SK-N-SH (cell line): ENCODE measurements at regions not wholly inside any gene's neighbourhood (a gene's known extent, or its start where the extent isn't known, plus 50 kb on each side); places are given as distances from the start of the nearest gene placed in this dataset.

ENCODE experiments used
- CTCF ChIA-PET: fragments of 300-600, 350-600 bp; formaldehyde crosslinking; extraction: SDS; loops from one replicate; lab custom pipeline; 2021; lab: Yijun Ruan, JAX
- POLR2A ChIA-PET: fragments of 350-600 bp; sonication (Branson Sonifier 250); formaldehyde crosslinking; extraction: SDS; loops from one replicate; lab custom pipeline; 2020; ENCODE audit warnings: antibody characterized with exemption, inconsistent platforms; lab: Yijun Ruan, JAX
- DNase-seq: peaks from one replicate; pipeline ENCODE4 v3.0.0; 2012
- H2AFZ ChIP-seq: fragments of 200-600 bp; sonication (generic); 2 replicates; pipeline ENCODE4 v1.8.1; 2016; ENCODE audit warnings: antibody characterized with exemption, mild to moderate bottlenecking, low read depth
- H3F3A ChIP-seq: fragments of 200-600 bp; sonication (generic); replicated peaks from 2 replicates; pipeline ENCODE3; 2016; ENCODE audit warnings: antibody characterized with exemption, mild to moderate bottlenecking; ENCODE audit not compliant: insufficient read depth
- H3K27ac ChIP-seq, 2 experiments: fragments of 200-500 bp in 1 of 2; fragments of 200-600 bp in 1 of 2; sonication (Bioruptor generic) in 1 of 2; sonication (generic), shearing (Covaris generic) in 1 of 2; 2 replicates each; pipeline versions ENCODE4 v1.5.1 to v1.6.1; 2014 to 2016; ENCODE audit warnings: low read depth in 2 of 2, inconsistent platforms in 1 of 2, low read length in 1 of 2, mild to moderate bottlenecking in 1 of 2, mixed read lengths in 1 of 2
- H3K27me3 ChIP-seq: fragments of 200-600 bp; sonication (generic), shearing (Covaris generic); 2 replicates; pipeline ENCODE4 v1.6.1; 2016; ENCODE audit warnings: mixed run types; ENCODE audit not compliant: insufficient read depth
- H3K36me3 ChIP-seq, 2 experiments: fragments of 200-500 bp in 1 of 2; fragments of 200-600 bp in 1 of 2; sonication (Bioruptor generic) in 1 of 2; sonication (generic) in 1 of 2; replicated peaks in 1 of 2; 2 replicates each; pipeline versions ENCODE3 to v1.5.1; 2014 to 2016; ENCODE audit warnings: low read length in 1 of 2, mild to moderate bottlenecking in 1 of 2; ENCODE audit not compliant: insufficient read depth in 2 of 2, control insufficient read depth in 1 of 2
- H3K4me1 ChIP-seq, 2 experiments: fragments of 200-500 bp in 1 of 2; fragments of 200-600 bp in 1 of 2; sonication (Bioruptor generic) in 1 of 2; sonication (generic), shearing (Covaris generic) in 1 of 2; 2 replicates each; pipeline versions ENCODE4 v1.5.1 to v1.6.1; 2014 to 2016; ENCODE audit warnings: low read depth in 1 of 2, low read length in 1 of 2, mixed run types in 1 of 2; ENCODE audit not compliant: insufficient read depth in 2 of 2, control insufficient read depth in 1 of 2
- H3K4me2 ChIP-seq: fragments of 200-600 bp; sonication (generic), shearing (Covaris generic); 2 replicates; pipeline ENCODE4 v1.6.1; 2017; ENCODE audit warnings: mixed run types
- H3K4me3 ChIP-seq, 2 experiments: fragments of 200-500 bp in 1 of 2; fragments of 200-600 bp in 1 of 2; sonication (Bioruptor generic) in 1 of 2; sonication (generic), shearing (Covaris generic) in 1 of 2; 2 replicates each; pipeline versions ENCODE4 v1.5.1 to v1.8.1; 2014 to 2016; ENCODE audit warnings: low read depth in 2 of 2, inconsistent platforms in 1 of 2, low read length in 1 of 2, mild to moderate bottlenecking in 1 of 2, mixed read lengths in 1 of 2, moderate library complexity in 1 of 2
- H3K79me2 ChIP-seq: fragments of 200-600 bp; sonication (generic); 2 replicates; pipeline ENCODE4 v1.8.1; 2017; ENCODE audit warnings: mild to moderate bottlenecking; ENCODE audit not compliant: insufficient read depth
- H3K9ac ChIP-seq: fragments of 200-600 bp; sonication (generic); 2 replicates; pipeline ENCODE4 v1.6.1; 2017; ENCODE audit warnings: mixed run types
- H3K9me2 ChIP-seq: fragments of 200-600 bp; sonication (generic); 2 replicates; pipeline ENCODE4 v1.6.1; 2017; ENCODE audit warnings: mixed run types
- H3K9me3 ChIP-seq: fragments of 200-600 bp; sonication (generic); 2 replicates; pipeline ENCODE4 v1.6.1; 2017; ENCODE audit warnings: mixed run types, mild to moderate bottlenecking, moderate library complexity
- H4K20me1 ChIP-seq: fragments of 200-600 bp; sonication (generic); 2 replicates; pipeline ENCODE4 v1.6.1; 2017; ENCODE audit warnings: mild to moderate bottlenecking, mixed run types; ENCODE audit not compliant: insufficient read depth
- EZH2phosphoT487 ChIP-seq: fragments of 200-600 bp; sonication (generic); IDR thresholded peaks from 2 replicates; pipeline ENCODE4 v1.6.1; 2017; ENCODE audit warnings: low read depth, mixed run types, mild to moderate bottlenecking, antibody characterized with exemption, moderate library complexity, borderline replicate concordance
- FOSL2 ChIP-seq: IDR thresholded peaks from 2 replicates; pipeline ENCODE4 v1.4.0; 2012; ENCODE audit warnings: low read depth, mild to moderate bottlenecking, moderate library complexity, borderline replicate concordance
- FOXM1 ChIP-seq: IDR thresholded peaks from 2 replicates; pipeline ENCODE4 v1.4.0; 2012; ENCODE audit warnings: low read depth, mild to moderate bottlenecking
- GATA2 ChIP-seq: sonication (generic); formaldehyde crosslinking; IDR thresholded peaks from 2 replicates; pipeline ENCODE4 v1.5.0; 2020; ENCODE audit warnings: mild to moderate bottlenecking, missing genetic modification reagents
- JUND ChIP-seq: IDR thresholded peaks from 2 replicates; pipeline ENCODE4 v1.4.0; 2012
- NFIC ChIP-seq: IDR thresholded peaks from 2 replicates; pipeline ENCODE4 v1.4.0; 2012; ENCODE audit warnings: borderline replicate concordance
- NRF1 ChIP-seq: IDR thresholded peaks from 2 replicates; pipeline ENCODE4 v1.6.1; 2012; ENCODE audit warnings: low read depth, mild to moderate bottlenecking, low read length
- POLR2AphosphoS5 ChIP-seq: IDR thresholded peaks from 2 replicates; pipeline ENCODE4 v1.6.1; 2012; ENCODE audit warnings: low read depth, low read length
- RAD21 ChIP-seq: IDR thresholded peaks from 2 replicates; pipeline ENCODE4 v1.6.1; 2012; ENCODE audit warnings: mild to moderate bottlenecking, low read length
- RFX5 ChIP-seq: IDR thresholded peaks from 2 replicates; pipeline ENCODE4 v1.6.1; 2012; ENCODE audit warnings: mild to moderate bottlenecking, improper control_type of control experiment, low read length
- RXRA ChIP-seq: IDR thresholded peaks from 2 replicates; pipeline ENCODE4 v1.4.0; 2012; ENCODE audit warnings: low read depth, mild to moderate bottlenecking, borderline replicate concordance
- SIN3A ChIP-seq: IDR thresholded peaks from 2 replicates; pipeline ENCODE4 v1.6.1; 2012; ENCODE audit warnings: low read depth, mild to moderate bottlenecking, low read length, moderate library complexity, borderline replicate concordance
- SMC3 ChIP-seq: IDR thresholded peaks from 2 replicates; pipeline ENCODE4 v1.6.1; 2012; ENCODE audit warnings: low read depth, low read length, improper control_type of control experiment
- YY1 ChIP-seq: IDR thresholded peaks from 2 replicates; pipeline ENCODE4 v1.4.0; 2012; ENCODE audit warnings: low read depth, mild to moderate bottlenecking
- WGBS: methylation state at CpG from one replicate; pipeline ENCODE4 v1.1.6; 2017; ENCODE audit warnings: low lambda C conversion rate; 5-methylcytosine and 5-hydroxymethylcytosine counted together
- TF ChIP-seq, protein P1 (sequence below): fragments of 200-600 bp; sonication (generic); IDR thresholded peaks from 2 replicates; pipeline ENCODE4 v1.6.1; 2017; ENCODE audit warnings: antibody characterized with exemption, mild to moderate bottlenecking, moderate library complexity
- TF ChIP-seq, protein P2 (sequence below): IDR thresholded peaks from 2 replicates; pipeline ENCODE4 v1.4.0; 2012; ENCODE audit warnings: low read depth, borderline replicate concordance
- TF ChIP-seq, protein P3 (sequence below): IDR thresholded peaks from 2 replicates; pipeline ENCODE4 v1.6.1; 2012; ENCODE audit warnings: mild to moderate bottlenecking, low read depth, low read length, moderate library complexity
- TF ChIP-seq, protein P4 (sequence below): IDR thresholded peaks from 2 replicates; pipeline ENCODE4 v1.4.0; 2012; ENCODE audit warnings: low read depth

DNA sequence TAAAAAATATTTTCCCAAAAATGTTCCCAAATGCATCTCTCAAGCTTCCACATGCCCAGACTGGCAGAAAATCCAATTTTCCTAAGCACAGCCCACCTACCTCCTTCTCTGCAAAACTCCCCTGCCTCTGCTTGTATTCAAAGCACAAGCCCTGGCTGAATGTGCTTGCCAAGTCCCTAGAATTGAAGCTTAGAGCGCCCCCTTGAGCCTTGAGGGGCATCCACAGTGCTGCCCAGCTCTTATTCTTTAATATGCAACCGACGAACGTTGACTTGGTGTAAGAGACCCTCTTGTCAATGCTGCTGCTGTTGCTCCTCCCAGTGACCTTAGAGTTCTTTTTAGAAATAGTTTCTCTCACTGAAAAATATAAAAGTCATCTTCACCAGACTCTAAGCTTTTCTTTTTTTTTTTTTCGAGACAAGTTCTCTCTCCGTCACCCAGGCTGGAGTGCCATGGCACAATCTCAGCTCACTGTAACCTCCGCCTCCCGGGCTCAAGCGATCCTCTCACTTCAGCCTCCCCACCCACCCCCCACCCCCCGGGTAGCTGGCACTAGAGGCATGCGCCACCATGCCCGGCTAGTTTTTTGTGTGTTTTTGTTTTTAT, 63.5 kb upstream of the CAPRIN1 start:
- Histone ChIP-seq H3K4me2 (no peak overlapping the region), H4K20me1 (no peaks in the 10 kb centered on the region), H3K9ac (no peak overlapping the region), H3K36me3 (no peaks in the 10 kb centered on the region), H3K9me2 (no peaks in the 10 kb centered on the region), H3K27ac (no peak overlapping the region), H3K4me1 (peaks cover 0 to 10% of the 10 kb centered on the region in 2 experiments; a peak in 1 of 4 replicates), H3K9me3 (no peaks in the 10 kb centered on the region), H3K4me3 (no peak overlapping the region), H2AFZ (no peak overlapping the region), H3F3A (no peaks in the 10 kb centered on the region), H3K27me3 (peaks cover 7% of the 10 kb centered on the region; the same call in 1 of the 2 replicates), H3K79me2 (no peaks in the 10 kb centered on the region)
- TF ChIP-seq SMC3, result peak; percentile 83
- no peak for TF ChIP-seq RXRA
- TF ChIP-seq, protein P1, sequence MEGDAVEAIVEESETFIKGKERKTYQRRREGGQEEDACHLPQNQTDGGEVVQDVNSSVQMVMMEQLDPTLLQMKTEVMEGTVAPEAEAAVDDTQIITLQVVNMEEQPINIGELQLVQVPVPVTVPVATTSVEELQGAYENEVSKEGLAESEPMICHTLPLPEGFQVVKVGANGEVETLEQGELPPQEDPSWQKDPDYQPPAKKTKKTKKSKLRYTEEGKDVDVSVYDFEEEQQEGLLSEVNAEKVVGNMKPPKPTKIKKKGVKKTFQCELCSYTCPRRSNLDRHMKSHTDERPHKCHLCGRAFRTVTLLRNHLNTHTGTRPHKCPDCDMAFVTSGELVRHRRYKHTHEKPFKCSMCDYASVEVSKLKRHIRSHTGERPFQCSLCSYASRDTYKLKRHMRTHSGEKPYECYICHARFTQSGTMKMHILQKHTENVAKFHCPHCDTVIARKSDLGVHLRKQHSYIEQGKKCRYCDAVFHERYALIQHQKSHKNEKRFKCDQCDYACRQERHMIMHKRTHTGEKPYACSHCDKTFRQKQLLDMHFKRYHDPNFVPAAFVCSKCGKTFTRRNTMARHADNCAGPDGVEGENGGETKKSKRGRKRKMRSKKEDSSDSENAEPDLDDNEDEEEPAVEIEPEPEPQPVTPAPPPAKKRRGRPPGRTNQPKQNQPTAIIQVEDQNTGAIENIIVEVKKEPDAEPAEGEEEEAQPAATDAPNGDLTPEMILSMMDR, result peak; percentile 93
- no peak for TF ChIP-seq RFX5
- TF ChIP-seq NFIC, result peak; percentile 41; the same call in 1 of the 2 replicates
- TF ChIP-seq NRF1, result no peak
- peak; percentile 86 for TF ChIP-seq RAD21
- TF ChIP-seq, protein P2, sequence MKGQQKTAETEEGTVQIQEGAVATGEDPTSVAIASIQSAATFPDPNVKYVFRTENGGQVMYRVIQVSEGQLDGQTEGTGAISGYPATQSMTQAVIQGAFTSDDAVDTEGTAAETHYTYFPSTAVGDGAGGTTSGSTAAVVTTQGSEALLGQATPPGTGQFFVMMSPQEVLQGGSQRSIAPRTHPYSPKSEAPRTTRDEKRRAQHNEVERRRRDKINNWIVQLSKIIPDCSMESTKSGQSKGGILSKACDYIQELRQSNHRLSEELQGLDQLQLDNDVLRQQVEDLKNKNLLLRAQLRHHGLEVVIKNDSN, result no peak
- TF ChIP-seq JUND, result no peak
- TF ChIP-seq GATA2, result no peak
- 35% methylated on average over 12 of the region's 12 CpGs for WGBS
- peak; percentile 85 for DNase-seq
- CTCF ChIA-PET, result interaction anchor here (0.6 to 3.9 kb wide), 61 partner anchors 9 to 1214 kb away, joined by 3 to 45 read pairs (median 4); partner anchors contain the start of gene ABTB2
- POLR2A ChIA-PET, result interaction anchor here (0.6 kb wide), 1 partner anchor 34 kb away, joined by 3 read pairs; no protein-coding TSS in a partner anchor

DNA sequence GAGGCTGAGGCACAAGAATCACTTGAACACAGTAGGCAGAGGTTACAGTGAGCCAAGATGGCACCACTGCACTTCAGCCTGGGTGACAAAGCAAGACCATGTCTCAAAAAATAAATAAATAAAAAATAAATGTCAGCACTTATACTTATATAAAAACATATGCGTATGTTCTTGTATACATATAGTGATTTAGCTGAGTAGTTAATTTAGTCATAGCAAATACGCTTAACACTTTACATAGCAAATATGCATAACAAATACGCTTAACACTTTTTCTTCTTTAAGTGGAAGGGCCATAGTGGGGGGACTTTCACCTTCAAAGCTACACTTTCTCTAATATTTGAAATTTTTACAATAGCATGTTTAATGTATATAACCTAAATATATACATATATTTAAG, 64.0 kb upstream of the CAPRIN1 start:
- Histone ChIP-seq H3F3A (no peaks in the 10 kb centered on the region), H3K79me2 (no peaks in the 10 kb centered on the region), H3K9me2 (no peaks in the 10 kb centered on the region), H3K27ac (no peak overlapping the region), H3K36me3 (no peaks in the 10 kb centered on the region), H3K27me3 (peaks cover 4% of the 10 kb centered on the region; the same call in 1 of the 2 replicates), H2AFZ (no peak overlapping the region), H3K4me1 (peaks cover 0 to 10% of the 10 kb centered on the region in 2 experiments; a peak in 1 of 4 replicates), H3K9me3 (no peaks in the 10 kb centered on the region), H4K20me1 (no peaks in the 10 kb centered on the region), H3K9ac (no peak overlapping the region), H3K4me3 (no peak overlapping the region), H3K4me2 (no peak overlapping the region)
- 90% methylated on average over 3 of the region's 3 CpGs for WGBS
- POLR2A ChIA-PET, result interaction anchor here (0.6 kb wide), 1 partner anchor 35 kb away, joined by 3 read pairs; no protein-coding TSS in a partner anchor
- DNase-seq, result no peak
- CTCF ChIA-PET, result interaction anchor here (0.7 to 3.9 kb wide), 57 partner anchors 9 to 523 kb away, joined by 3 to 45 read pairs (median 4); partner anchors contain the start of gene ABTB2
- TF ChIP-seq, protein P3, sequence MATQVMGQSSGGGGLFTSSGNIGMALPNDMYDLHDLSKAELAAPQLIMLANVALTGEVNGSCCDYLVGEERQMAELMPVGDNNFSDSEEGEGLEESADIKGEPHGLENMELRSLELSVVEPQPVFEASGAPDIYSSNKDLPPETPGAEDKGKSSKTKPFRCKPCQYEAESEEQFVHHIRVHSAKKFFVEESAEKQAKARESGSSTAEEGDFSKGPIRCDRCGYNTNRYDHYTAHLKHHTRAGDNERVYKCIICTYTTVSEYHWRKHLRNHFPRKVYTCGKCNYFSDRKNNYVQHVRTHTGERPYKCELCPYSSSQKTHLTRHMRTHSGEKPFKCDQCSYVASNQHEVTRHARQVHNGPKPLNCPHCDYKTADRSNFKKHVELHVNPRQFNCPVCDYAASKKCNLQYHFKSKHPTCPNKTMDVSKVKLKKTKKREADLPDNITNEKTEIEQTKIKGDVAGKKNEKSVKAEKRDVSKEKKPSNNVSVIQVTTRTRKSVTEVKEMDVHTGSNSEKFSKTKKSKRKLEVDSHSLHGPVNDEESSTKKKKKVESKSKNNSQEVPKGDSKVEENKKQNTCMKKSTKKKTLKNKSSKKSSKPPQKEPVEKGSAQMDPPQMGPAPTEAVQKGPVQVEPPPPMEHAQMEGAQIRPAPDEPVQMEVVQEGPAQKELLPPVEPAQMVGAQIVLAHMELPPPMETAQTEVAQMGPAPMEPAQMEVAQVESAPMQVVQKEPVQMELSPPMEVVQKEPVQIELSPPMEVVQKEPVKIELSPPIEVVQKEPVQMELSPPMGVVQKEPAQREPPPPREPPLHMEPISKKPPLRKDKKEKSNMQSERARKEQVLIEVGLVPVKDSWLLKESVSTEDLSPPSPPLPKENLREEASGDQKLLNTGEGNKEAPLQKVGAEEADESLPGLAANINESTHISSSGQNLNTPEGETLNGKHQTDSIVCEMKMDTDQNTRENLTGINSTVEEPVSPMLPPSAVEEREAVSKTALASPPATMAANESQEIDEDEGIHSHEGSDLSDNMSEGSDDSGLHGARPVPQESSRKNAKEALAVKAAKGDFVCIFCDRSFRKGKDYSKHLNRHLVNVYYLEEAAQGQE, result no peak
- TF ChIP-seq, protein P4, sequence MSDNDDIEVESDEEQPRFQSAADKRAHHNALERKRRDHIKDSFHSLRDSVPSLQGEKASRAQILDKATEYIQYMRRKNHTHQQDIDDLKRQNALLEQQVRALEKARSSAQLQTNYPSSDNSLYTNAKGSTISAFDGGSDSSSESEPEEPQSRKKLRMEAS, result no peak
- TF ChIP-seq EZH2phosphoT487 (no peak), JUND (no peak), POLR2AphosphoS5 (no peak), FOXM1 (no peak), FOSL2 (no peak), SIN3A (no peak), YY1 (no peak), GATA2 (no peak)
- TF ChIP-seq, protein P1, result no peak
